ENCODE measurements at regions not wholly inside any gene's neighbourhood (a gene's known extent, or its start where the extent isn't known, plus 50 kb on each side); places are given as distances from the start of the nearest gene placed in this dataset.
"Not testable (repeated sequence)": the region's sequence is repeated elsewhere in the genome, so short reads cannot be mapped to it uniquely, and the experiment has no call there.

DNA sequence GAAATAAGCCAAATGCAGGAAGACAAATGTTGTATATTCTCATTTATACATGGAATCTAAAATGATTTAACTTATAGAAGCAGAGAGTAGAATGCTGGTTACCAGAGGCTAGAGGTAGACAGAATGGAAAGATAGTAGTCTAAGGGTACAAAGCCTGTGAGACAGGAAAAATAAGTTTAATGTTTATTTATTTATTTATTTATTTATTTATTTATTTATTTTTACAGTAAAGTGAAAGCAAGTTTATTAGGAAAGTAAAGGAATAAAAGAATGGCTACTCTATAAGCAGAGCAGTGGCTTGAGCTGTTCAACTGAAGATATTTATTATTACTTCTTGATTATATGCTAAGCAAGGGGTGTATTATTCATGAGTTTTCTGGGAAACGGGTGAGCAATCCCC, 203.2 kb downstream of the LAS1L start:
- H3K4me3 ChIP-seq (ENCODE audit: low read depth, low read length), result no peak overlapping the region
- TF ChIP-seq CTCF (IDR thresholded peaks at IDR 0.05; ENCODE audit: insufficient read depth, low read depth, low read length, missing control alignments), result no peak
- DNase-seq (ENCODE audit: low read depth), result no peak

GRCh38 chrX:65300104-65300809, 234.3 kb downstream of the LAS1L start:
- no peak overlapping the region for H3K4me3 ChIP-seq (ENCODE audit: low read depth, low read length)
- no peak for DNase-seq (ENCODE audit: low read depth)
- no peak for TF ChIP-seq CTCF (IDR thresholded peaks at IDR 0.05; ENCODE audit: insufficient read depth, low read depth, low read length, missing control alignments)

- H3K4me3 ChIP-seq (ENCODE audit: low read depth, low read length); DNase-seq (ENCODE audit: low read depth): not testable (repeated sequence)
Observed at GRCh38 chrX:65282905-65283304, 251.7 kb downstream of the LAS1L start.

DNA sequence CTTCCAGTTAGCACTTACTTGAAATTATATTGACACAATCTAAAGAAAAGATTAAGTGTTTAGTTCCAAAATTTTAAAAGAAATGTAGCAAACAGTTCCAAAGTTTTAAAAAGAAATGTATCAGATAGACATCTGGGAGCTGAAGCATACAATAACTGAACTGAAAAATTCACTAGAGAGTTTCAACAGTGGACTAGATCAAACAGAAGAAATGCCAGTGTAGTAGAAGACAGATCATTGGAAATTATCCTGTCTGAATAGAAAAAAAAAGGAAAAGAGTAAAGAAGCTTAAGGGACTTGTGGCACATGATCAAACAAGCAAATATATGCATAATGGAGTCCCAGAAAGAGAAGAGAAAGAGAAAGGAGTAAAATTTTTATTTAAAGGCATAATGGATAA, 261.4 kb downstream of the LAS1L start:
- no peak for DNase-seq (ENCODE audit: low read depth)
- no peak for TF ChIP-seq CTCF (IDR thresholded peaks at IDR 0.05; ENCODE audit: insufficient read depth, low read depth, low read length, missing control alignments)
- H3K4me3 ChIP-seq (ENCODE audit: low read depth, low read length), result no peak overlapping the region

DNA sequence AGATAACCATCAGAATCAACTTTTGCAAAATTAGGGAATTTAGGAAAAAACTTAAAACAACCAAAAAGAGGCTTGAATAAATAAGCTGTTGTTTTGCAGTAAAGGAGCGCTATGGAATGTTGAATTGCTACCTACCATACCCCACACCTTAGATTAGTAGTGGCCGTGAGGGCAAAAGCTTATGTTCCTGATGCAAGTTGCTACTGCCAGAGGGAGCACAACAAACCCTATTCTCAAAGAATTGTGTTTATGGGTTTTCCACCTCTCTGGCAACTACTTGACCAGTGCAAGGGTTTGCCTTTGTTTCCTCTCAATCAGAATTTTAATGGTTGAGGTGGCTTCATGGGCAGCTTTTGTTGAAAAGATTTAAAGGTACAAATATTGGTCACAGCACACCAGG, 268.1 kb downstream of the LAS1L start:
- H3K4me3 ChIP-seq (ENCODE audit: low read depth, low read length), result no peak overlapping the region
- no peak for TF ChIP-seq CTCF (IDR thresholded peaks at IDR 0.05; ENCODE audit: insufficient read depth, low read depth, low read length, missing control alignments)
- no peak for DNase-seq (ENCODE audit: low read depth)

GRCh38 chrX:65253817-65254216, 277.6 kb upstream of the ZC4H2 start:
- DNase-seq (ENCODE audit: low read depth), result no peak
- no peak for TF ChIP-seq CTCF (IDR thresholded peaks at IDR 0.05; ENCODE audit: insufficient read depth, low read depth, low read length, missing control alignments)
- no peak overlapping the region for H3K4me3 ChIP-seq (ENCODE audit: low read depth, low read length)

DNA sequence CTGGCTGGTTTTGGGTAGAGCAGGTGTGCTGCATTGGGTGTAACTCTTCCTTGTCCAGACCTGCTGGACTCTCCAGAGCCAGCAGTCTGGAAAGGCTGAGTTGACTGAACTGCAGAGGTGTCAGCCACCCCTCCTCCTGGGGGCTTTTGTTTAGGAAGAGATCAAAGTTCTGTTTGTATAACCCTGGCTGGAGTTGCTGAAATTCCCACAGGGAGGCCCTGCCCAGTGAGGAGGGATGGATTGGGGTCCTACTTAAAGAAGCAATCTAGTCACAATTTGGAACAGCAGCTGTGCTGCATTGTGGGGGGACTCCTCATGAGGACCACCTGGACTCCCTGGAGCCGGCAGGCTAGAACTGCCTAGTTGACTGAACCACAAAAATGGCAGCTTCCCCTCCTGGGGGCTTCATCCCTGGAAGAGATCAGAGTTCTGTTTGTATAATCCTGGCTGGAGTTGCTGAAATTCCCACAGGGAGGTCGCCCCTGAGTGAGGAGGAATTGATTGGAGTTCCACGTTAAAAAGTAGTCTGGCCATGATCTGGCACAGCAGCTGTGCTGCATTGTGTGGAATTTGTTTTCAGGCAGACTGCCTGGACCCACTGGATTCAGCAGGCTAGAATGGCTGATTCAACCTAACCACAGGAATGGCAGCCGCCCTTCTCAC, 264.9 kb upstream of the ZC4H2 start:
- no peak for DNase-seq (ENCODE audit: low read depth)
- no peak for TF ChIP-seq CTCF (IDR thresholded peaks at IDR 0.05; ENCODE audit: insufficient read depth, low read depth, low read length, missing control alignments)

More for the DNA sequence above, 264.9 kb upstream of the ZC4H2 start:
- no peak overlapping the region for H3K4me3 ChIP-seq (ENCODE audit: low read depth, low read length)

Measured in GM12865 (cell line).